Activated CD4-positive, alpha-beta T cell treated with anti-CD3 and anti-CD28 coated beads, Interleukin-10, Interleukin-2, amounts not matched to agents 100 ng/mL and 50 ng/mL, durations not matched to agents 16 hours and 8 hours (primary cell): ENCODE measurements at regions not wholly inside any gene's neighbourhood (a gene's known extent, or its start where the extent isn't known, plus 50 kb on each side); places are given as distances from the start of the nearest gene placed in this dataset.

ENCODE experiments used
- DNase-seq: peaks from one replicate; pipeline ENCODE4 v3.0.0-alpha.2; 2020

DNA sequence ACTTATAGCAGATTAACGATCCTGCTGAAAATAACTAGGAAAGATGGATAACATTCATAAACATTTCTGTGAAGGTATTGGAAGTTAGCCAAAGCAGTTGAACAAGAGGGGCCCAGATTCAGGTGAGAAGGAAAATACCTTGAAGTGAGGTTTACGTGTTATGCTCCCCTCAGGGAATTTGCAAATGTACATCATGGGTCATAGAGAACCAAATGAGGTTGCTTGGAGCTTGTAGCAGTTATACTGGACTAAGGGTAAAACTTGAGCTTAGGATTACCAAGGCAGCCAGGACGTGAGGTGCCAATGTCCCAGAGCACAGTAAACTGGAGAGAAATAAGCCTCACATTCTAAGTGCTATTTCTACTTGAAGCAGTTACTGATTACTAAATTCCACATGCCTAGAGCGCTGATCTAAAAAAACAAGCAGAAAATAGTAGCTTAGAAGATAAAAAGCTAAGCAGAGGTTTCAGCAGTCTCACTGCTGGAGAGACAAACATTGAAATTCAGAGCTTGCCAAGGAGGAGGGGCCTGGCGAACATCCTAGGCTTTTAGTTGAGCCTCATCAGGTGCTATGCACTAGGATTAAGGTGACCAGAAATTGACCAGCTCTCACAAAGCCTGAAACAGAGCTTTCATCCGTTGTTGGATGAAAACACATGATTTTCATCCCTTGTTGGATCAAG, 136.7 kb upstream of the FAM20A start:
- DNase-seq = no peak

DNA sequence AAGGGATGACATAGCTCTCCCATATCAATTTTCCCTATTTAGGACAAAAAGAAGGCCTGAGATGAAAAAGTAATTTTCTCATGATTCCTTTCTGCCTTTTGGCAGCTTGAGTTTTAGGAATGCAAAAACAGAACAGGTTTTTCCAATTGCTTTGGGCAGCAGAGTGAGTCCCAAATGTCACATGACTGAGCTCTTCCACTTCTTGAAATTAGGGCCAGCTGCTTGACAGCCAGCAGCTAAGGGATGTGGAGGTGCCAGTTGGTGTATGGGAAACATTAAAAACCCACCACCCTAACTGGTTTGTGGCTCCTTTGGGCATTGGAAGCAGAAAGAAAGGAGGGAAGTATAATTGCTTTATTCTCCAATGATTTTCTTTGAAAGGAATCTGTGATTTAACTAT, 133.8 kb upstream of the FAM20A start:
- no peak for DNase-seq

GRCh38 chr17:68734187-68734900, 133.2 kb upstream of the FAM20A start:
- DNase-seq = no peak

DNA sequence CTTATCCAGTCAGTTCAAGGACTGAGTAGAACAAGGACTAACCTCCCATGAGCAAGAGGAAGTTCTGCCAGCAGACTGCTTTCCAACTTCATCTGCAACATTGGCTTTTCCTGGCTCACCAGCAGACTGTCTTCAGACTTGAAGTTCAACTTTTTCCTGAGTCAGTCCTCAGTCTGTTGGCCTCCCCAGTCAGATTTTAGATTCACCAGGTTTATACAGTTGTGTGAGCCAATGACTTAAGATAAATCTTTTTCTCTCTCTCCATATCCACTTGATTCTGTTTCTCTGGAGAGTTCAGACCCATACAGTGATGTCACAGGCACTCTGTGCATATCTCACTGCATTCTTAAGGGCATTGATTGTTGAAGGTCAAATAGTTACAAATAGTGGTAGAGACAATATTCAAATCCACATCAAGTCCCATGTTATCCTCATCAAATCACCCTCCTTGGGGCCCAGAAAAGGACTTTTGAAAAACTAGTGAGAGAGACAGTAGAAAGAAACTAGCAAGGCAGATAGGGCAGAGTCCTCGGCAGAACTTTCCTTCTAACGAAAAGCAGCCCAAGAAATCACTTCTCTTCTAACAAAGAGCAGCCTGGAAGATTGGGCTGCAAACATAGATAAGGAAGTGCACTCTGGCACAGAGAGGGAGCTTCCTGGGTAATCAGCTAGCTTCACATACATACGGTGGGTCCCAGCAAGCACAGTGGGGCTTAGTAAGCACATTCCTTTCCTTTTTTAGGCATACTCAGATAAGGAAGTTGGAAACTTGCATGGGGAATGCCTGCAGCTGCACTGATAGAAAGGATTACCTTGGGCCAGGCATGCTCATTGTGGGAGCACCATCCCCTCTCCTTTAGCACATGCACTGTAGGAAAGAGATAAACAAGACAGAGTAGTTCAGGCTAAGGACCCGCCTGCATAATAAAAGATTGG, 132.3 kb upstream of the FAM20A start:
- DNase-seq = no peak

- DNase-seq = no peak
Measured at GRCh38 chr17:68732301-68732749, 131.2 kb upstream of the FAM20A start.

GRCh38 chr17:68731465-68731864, 130.3 kb upstream of the FAM20A start:
- no peak for DNase-seq

DNA sequence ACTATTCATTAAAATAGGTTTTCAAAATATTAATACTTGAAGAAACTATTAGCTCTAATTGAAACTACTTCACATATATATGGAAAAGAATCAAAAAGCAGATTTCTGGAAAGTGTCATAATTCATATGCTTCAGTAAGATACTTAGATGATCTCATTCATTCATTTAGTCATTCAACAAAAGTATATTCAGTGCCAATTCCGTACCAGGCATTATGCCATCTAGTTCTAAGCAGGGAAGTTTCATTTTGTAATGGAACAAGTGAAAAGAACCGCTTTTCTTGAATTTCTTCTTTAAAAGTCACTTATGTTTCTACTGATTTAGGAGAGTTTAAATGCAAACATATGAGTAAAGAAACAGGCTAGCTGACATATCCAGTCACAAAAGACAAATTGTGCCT, 118.3 kb upstream of the FAM20A start:
- no peak for DNase-seq

DNA sequence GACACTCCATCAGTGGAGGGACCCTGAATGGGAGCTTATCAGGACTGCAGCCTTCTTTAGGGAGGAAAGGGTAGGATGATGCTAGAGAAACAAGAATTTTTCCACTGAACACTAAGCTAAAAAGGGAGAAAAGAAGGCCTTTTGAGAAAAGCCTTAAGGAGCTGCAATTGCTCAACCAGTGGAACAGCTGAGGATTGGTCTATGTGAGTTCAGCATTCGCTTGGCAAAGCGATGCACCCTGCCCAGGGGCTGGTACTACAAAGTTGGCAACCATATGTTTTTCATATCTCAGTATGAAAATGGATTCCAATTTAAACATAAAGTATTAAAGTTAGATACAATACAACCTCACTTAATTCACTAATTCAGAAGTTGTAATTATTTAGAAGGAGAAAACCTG, 117.8 kb upstream of the FAM20A start:
- DNase-seq = no peak

GRCh38 chr17:68718465-68718864, 117.3 kb upstream of the FAM20A start:
- no peak for DNase-seq

GRCh38 chr17:68714676-68715075, 113.5 kb upstream of the FAM20A start:
- DNase-seq = no peak

DNA sequence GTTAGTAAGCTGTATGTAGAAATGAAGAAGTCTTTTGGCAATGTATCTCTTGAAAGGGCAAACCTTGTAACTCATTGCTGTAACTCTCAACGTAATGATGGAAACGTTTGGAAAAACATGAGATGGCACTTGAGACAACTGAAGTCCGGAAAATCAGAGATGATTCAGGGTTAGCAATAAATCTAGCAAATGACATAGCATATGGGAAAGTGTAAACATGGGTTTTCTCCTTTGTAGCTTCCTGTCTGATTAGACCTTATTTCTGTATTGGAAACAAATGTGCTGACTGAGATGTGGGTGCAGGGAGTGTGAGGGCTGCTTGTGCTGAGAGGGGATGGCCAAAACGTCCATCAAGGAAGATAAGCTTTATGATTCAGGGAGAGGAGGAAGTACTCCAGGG, 110.7 kb upstream of the FAM20A start:
- no peak for DNase-seq

- no peak for DNase-seq
Measured at GRCh38 chr17:68710976-68711375, 109.8 kb upstream of the FAM20A start.

- no peak for DNase-seq
Measured at GRCh38 chr17:68710035-68710780, 109.0 kb upstream of the FAM20A start.

- DNase-seq = no peak
Measured at GRCh38 chr17:68709461-68709860, 108.3 kb upstream of the FAM20A start.

DNA sequence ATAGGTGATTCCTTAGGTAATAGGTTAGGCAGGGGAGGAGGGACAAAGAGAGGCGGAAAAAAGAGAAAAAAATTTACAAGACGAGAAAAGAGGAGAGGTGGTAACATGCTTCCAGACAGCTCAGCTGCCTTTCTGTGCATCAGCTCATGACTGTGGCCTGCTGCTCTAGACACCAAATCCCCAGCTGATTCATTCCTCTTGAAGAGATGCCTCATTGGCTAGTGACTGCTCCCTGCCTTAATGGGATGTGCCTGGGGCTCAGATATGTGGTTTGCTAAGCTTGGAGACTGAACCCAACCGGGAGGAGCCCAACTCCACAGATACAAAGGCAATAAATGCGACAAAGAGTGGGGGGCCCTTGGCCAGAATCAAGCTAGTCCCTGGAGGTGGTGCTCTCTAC, 105.9 kb upstream of the FAM20A start:
- no peak for DNase-seq

- no peak for DNase-seq
Measured at GRCh38 chr17:68706356-68706920, 105.3 kb upstream of the FAM20A start.

- DNase-seq = no peak
Measured at GRCh38 chr17:68705714-68706076, 104.5 kb upstream of the FAM20A start.

DNA sequence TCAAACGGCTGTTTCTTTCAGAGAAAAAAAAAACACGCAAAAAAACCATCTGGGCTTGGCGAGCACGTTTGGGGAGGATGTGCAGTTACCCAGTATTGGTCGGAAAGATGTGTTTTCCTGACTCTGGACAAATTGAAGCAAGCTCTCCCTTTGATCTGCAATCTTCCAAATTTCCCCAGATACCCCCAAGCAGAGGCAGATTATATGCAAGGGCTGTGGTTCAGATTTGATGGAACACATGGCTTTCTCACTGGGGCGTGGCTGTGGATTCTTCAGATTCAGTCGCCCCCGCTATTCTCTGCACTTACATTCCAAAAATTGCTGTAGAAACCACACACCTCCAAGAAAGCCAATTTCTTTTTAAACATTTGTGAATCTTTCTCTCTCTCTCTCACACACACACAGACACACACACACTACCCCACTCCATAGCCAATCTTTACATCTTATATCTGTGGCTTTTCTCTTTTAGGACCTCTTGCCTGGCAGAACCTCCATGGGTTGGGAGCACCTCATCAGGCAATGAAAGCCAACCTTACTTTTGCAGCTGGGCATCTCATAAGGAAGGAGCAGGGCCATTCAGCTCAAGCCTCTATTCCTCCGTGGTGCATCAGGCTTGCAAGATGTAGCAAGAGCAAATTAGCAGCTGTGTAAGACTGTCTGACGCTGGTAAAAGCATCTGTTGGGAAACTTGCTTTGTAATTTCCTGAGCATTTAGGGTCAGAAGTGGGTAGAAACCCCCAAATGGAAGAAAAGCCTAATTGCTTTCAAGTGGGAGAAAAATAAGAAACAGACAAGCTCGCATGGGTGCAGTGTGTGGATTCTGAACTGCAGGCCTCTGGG, 103.9 kb upstream of the FAM20A start:
- DNase-seq = no peak

- no peak for DNase-seq
Measured at GRCh38 chr17:68701046-68701445, 99.9 kb upstream of the FAM20A start.

DNA sequence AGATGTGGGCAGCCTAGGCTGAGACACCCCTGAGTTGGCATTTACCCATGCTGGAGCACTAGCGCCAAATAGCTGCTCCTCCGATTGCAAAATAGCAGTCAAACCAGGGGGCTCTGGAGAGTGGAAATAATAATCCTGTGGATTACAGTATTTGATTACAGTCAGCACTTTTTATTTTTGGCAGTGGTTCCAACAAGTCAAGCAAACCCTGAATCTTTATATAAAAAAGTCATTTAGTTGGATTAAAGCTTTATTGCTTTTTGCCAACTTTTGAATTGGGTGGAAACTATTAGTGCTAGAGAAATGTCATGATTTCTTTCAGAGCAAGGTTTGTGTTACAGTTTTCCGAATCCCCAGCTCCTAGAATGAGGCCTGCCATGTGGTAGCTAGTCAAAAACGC, 99.3 kb upstream of the FAM20A start:
- DNase-seq = no peak

DNA sequence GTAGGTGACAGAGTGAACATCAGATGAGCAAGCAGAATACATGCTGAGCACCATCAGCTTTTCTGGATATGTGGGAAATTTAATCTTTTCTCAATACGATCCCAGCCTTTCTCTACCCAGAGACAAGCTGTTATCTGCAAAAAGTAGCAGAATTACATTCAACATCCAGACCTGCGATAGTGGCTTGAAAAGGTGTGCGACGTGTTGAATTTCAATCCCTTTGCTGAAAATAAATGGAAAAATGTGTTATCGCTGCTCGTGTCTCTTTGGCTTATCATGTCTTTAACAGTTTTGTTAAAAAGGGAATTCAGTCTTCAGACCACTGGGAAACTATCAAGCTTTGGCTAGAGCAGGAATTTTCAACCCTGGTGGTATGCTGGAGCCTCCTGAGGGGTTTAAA, 98.8 kb upstream of the FAM20A start:
- DNase-seq = no peak

DNA sequence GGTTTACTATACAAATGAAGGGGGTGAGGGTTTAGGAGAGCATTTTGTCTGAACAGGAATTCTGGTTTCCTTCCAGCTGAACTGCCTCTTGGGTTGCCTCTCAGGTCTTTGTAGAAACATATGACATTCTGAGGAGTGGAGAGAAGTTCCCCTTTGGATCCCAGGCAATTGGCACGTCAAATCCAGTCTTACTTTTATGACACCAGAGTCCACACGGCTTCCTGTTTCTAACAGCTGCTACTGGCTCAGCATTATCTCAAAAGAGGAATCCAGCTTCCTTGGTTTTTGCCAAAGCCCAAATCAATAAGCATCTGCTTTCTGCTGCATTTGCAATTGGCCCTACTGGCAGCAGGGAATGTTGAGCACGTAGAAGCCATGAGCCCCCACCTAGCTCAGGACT, 97.6 kb upstream of the FAM20A start:
- no peak for DNase-seq
